Kidney capillary endothelial cell (primary cell): ENCODE measurements at regions not wholly inside any gene's neighbourhood (a gene's known extent, or its start where the extent isn't known, plus 50 kb on each side); places are given as distances from the start of the nearest gene placed in this dataset.
A peak's percentile ranks its signal among the peaks of the same experiment; 100 is the strongest.

Experiments used
- DNase-seq: peaks from one replicate; pipeline ENCODE4 v3.0.0-alpha.2; 2018; ENCODE audit warnings: low spot score

GRCh38 chr2:207289295-207290018 lies 123.7 kb upstream of the KLF7 start:
- no peak for DNase-seq

GRCh38 chr2:207290833-207291624 lies 125.3 kb upstream of the KLF7 start:
- no peak for DNase-seq

GRCh38 chr2:207291625-207292252 lies 126.0 kb upstream of the KLF7 start:
- DNase-seq: no peak

- no peak for DNase-seq
Observed at GRCh38 chr2:207296265-207296948, 130.7 kb upstream of the KLF7 start.

GRCh38 chr2:207300817-207301216 lies 135.1 kb upstream of the KLF7 start:
- no peak for DNase-seq

GRCh38 chr2:207304761-207305160 lies 139.0 kb upstream of the KLF7 start:
- DNase-seq: no peak

- no peak for DNase-seq
Observed at GRCh38 chr2:207308519-207309224, 142.9 kb upstream of the KLF7 start.

GRCh38 chr2:207311316-207312005 lies 145.7 kb upstream of the KLF7 start:
- peak; percentile 96 for DNase-seq

- no peak for DNase-seq
Observed at GRCh38 chr2:207312006-207312356, 146.2 kb upstream of the KLF7 start.

- DNase-seq: no peak
Observed at GRCh38 chr2:207313947-207314346, 148.2 kb upstream of the KLF7 start.

GRCh38 chr2:207315131-207315530 lies 149.4 kb upstream of the KLF7 start:
- DNase-seq: no peak

GRCh38 chr2:207316484-207316883 lies 150.7 kb upstream of the KLF7 start:
- DNase-seq: no peak

GRCh38 chr2:207316906-207317305 lies 151.2 kb upstream of the KLF7 start:
- DNase-seq: no peak

- no peak for DNase-seq
Observed at GRCh38 chr2:207317378-207317984, 151.7 kb upstream of the KLF7 start.

GRCh38 chr2:207318181-207318628 lies 152.5 kb upstream of the KLF7 start:
- DNase-seq: no peak

- DNase-seq: no peak
Observed at GRCh38 chr2:207319316-207319715, 153.6 kb upstream of the KLF7 start.

GRCh38 chr2:207320381-207321159 lies 154.8 kb upstream of the KLF7 start:
- DNase-seq: no peak

GRCh38 chr2:207321514-207321913 lies 155.8 kb upstream of the KLF7 start:
- DNase-seq: no peak

GRCh38 chr2:207324001-207324400 lies 158.3 kb upstream of the KLF7 start:
- no peak for DNase-seq

- no peak for DNase-seq
Observed at GRCh38 chr2:207327513-207327912, 161.8 kb upstream of the KLF7 start.
